Epithelial cell of proximal tubule (primary cell): ENCODE measurements at regions not wholly inside any gene's neighbourhood (a gene's known extent, or its start where the extent isn't known, plus 50 kb on each side); places are given as distances from the start of the nearest gene placed in this dataset.
"Not testable (repeated sequence)": the region's sequence is repeated elsewhere in the genome, so short reads cannot be mapped to it uniquely, and the experiment has no call there.

Experiments used
- DNase-seq: peaks from one replicate; pipeline ENCODE4 v3.0.0-alpha.2; 2011; ENCODE audit warnings: low read depth
- H3K4me3 ChIP-seq: 2 replicates; pipeline ENCODE4 v1.5.1; 2011; ENCODE audit warnings: low read depth, mild to moderate bottlenecking, low read length
- TF ChIP-seq, protein P1 (sequence below): conservative IDR thresholded peaks from 2 replicates; pipeline ENCODE4 v1.5.1; 2012; ENCODE audit warnings: low read depth, mild to moderate bottlenecking, low read length

DNA sequence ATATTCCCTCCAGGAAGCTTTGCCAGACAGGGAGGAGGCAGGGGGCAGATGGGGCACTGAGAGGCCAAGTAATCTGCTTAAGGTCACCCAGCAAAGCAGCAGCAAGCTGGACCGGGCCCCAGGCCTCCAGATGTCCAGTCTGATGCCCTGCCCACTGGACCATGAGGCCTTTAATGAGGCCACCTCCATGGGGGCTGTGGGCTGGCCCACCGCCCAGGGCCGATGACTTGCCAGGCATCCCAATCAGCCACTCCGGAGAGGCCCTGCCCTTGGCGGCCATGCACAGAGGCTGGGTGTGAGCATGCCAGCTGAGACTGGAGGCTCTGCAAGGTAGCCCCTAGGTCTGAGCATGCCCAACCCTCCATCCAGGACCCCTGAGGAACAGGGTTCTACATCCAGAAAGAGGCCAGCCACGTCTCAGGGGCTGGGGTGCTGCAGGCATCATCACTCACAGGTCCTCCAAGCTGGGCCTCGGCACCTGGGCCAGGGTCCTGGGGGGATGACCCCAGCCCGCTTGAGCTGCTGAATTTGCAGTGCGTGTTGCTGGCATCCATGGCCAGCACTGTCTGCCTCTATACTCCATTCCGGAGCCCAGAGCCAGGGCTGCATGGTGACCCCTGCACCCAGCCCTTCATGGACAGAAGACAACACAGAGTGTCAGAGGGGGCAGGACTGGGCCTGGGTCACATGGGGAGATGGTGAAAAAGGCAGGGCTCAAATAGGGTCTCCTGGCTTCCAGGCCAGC is 164.2 kb downstream of the INHBB start:
- no peak for DNase-seq
- TF ChIP-seq, protein P1, sequence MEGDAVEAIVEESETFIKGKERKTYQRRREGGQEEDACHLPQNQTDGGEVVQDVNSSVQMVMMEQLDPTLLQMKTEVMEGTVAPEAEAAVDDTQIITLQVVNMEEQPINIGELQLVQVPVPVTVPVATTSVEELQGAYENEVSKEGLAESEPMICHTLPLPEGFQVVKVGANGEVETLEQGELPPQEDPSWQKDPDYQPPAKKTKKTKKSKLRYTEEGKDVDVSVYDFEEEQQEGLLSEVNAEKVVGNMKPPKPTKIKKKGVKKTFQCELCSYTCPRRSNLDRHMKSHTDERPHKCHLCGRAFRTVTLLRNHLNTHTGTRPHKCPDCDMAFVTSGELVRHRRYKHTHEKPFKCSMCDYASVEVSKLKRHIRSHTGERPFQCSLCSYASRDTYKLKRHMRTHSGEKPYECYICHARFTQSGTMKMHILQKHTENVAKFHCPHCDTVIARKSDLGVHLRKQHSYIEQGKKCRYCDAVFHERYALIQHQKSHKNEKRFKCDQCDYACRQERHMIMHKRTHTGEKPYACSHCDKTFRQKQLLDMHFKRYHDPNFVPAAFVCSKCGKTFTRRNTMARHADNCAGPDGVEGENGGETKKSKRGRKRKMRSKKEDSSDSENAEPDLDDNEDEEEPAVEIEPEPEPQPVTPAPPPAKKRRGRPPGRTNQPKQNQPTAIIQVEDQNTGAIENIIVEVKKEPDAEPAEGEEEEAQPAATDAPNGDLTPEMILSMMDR, result no peak
- H3K4me3 ChIP-seq, result no peak overlapping the region

DNA sequence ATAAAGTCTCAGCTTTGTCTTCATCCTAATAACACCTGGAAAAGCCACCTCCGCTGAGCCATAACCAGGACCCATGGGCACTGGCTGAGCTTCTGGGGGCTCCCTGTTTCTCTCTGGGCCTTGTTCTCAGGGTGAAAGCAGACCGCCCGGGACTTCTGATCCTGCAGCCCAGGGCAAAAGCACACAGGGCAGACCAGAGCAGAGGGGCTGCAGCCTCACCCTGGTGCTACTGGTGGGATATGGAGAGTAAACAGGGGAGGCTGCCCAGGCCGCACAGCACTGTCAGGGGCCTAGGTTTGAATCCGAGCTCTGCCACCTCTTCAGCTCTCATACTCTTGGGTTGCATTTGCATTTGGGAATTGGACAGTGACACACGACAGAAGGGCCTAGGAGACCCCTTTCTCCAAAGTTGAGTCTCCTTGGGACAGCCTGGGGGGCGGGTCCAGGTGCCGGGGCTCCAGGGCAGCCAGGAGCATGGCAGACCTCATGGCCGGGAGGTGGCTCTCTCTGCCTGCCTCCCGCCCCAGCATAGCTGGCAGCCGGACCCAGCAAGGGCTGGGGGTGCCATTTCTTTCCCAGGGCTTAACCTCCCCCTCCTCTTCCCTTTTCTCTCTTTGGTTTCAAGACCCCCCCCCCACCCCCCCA is 164.9 kb downstream of the INHBB start:
- TF ChIP-seq, protein P1, result no peak
- no peak for DNase-seq
- H3K4me3 ChIP-seq, result no peak overlapping the region

DNA sequence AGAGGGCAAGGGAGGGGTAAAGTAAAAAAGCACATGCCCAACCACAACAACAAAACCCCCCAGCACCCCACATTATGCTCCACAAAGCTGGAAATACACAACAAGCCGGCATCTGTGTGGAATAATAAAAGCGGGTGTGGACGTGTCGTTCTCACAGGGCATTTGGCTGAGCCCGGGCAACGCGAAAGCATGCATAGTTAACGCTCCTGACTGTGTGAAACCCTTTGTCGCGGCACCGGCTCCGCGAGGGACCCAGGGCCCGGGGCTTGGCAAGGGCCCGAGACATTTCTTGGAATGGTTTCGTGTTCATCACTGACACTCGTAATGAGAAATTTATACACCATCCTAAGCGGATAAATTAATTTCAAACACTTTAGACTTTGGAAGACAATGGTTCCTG is 165.6 kb downstream of the INHBB start:
- TF ChIP-seq, protein P1, result no peak

DNA sequence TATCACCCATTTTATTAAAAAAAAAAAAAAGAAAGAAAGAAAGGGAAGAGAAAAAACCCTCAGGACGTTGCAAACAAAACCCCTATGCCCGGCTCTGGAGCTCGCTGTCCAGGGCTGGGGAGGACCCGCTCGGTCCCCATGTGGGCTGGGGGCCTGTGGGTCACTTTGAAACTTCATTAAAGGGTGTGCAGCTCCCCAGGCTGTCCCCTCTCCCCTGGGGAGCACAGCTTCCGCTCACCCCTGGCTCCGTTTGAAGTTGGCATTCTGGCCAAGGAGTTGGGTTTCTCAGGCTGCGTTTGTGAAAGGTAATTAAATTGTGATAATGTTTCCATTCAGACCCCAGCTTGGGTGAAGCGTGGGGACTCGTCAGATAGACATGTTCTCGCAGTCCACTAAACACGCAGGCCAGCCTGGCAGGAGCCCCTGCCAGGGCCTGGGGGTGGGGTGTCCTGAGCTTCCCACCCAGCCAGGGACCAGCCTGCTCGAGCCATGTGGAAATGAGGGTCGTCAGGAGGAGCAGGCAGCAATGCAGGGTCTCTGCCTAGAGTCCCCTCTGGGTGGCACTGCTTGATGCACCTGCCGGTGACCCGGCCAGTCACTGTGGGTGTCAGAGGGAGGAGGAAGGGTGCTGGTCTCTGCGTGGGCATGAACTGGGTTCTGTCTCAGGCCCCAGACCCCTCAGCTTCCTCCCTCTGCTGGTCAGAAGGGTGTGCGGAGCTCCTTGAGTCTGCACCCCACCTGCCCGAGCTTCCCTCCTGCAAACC is 166.2 kb downstream of the INHBB start:
- TF ChIP-seq, protein P1, result no peak
- no peak overlapping the region for H3K4me3 ChIP-seq
- DNase-seq, result no peak

More for the DNA sequence above, 165.6 kb downstream of the INHBB start:
- H3K4me3 ChIP-seq, result no peak overlapping the region
- DNase-seq, result no peak

DNA sequence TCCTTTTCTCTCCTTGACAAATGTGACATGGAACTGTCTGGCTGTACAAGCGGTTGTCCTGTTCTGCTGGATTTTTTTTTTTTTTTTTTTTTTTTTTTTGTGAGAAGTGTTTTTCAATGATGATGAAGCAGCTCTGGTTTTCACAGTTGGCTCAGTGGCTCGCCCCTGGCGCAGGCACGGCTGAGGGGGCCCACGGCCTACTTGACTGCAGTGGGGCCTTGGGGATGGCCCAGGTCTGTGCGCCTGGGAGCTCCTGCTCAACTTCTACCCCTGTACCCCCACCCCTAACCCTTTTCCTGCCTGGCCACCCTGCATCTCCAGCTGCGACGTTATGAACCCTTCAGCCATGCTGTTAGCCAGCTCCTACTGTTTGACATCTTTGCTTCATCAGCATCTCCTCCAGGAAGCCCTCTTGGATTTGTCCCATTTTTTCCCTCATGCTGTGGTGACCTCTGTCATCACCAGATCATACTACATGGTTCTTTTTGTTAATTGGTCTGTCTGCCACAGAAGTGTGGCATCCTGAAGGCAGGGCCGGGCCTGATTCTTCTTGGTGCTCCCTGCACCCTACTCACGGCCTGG is 167.9 kb downstream of the INHBB start:
- TF ChIP-seq, protein P1, result no peak
- no peak overlapping the region for H3K4me3 ChIP-seq
- no peak for DNase-seq

DNA sequence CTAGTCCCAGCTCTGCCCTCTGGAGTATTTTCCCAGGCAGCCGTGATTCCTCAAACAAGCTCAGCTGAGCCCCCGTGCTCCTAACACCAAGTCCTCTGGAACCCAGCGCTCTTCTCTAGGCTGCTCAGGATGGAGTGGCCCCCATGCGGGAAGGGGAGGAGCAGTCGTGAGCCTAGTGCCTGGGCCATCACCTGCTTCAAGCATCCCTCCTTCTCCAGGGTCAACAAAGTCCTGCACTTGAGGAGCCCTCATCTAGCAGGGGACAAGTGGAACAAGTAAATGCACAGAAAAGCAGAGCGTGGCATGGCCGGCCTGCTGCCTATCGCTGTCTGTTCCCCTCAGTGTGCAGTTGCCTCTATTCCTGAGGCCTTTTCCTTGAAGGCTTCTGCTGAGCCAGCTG is 168.6 kb downstream of the INHBB start:
- no peak overlapping the region for H3K4me3 ChIP-seq
- no peak for DNase-seq
- TF ChIP-seq, protein P1, result no peak

- not testable (repeated sequence) for H3K4me3 ChIP-seq, DNase-seq
Observed at GRCh38 chr2:120515066-120515758, 169.3 kb downstream of the INHBB start.
